ENCODE measurements at regions not wholly inside any gene's neighbourhood (a gene's known extent, or its start where the extent isn't known, plus 50 kb on each side); places are given as distances from the start of the nearest gene placed in this dataset.

GRCh38 chr9:86668488-86668887 is 278.8 kb downstream of the GAS1 start:
- TF ChIP-seq, protein P1, sequence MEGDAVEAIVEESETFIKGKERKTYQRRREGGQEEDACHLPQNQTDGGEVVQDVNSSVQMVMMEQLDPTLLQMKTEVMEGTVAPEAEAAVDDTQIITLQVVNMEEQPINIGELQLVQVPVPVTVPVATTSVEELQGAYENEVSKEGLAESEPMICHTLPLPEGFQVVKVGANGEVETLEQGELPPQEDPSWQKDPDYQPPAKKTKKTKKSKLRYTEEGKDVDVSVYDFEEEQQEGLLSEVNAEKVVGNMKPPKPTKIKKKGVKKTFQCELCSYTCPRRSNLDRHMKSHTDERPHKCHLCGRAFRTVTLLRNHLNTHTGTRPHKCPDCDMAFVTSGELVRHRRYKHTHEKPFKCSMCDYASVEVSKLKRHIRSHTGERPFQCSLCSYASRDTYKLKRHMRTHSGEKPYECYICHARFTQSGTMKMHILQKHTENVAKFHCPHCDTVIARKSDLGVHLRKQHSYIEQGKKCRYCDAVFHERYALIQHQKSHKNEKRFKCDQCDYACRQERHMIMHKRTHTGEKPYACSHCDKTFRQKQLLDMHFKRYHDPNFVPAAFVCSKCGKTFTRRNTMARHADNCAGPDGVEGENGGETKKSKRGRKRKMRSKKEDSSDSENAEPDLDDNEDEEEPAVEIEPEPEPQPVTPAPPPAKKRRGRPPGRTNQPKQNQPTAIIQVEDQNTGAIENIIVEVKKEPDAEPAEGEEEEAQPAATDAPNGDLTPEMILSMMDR (conservative IDR thresholded peaks at IDR 0.05) = no peak
- no peak for TF ChIP-seq EZH2 (IDR thresholded peaks at IDR 0.05; ENCODE audit: low read depth)

Data from PC-9 (cell line).